ENCODE measurements at regions not wholly inside any gene's neighbourhood (a gene's known extent, or its start where the extent isn't known, plus 50 kb on each side); places are given as distances from the start of the nearest gene placed in this dataset.
"Not testable (repeated sequence)": the region's sequence is repeated elsewhere in the genome, so short reads cannot be mapped to it uniquely, and the experiment has no call there.

DNA sequence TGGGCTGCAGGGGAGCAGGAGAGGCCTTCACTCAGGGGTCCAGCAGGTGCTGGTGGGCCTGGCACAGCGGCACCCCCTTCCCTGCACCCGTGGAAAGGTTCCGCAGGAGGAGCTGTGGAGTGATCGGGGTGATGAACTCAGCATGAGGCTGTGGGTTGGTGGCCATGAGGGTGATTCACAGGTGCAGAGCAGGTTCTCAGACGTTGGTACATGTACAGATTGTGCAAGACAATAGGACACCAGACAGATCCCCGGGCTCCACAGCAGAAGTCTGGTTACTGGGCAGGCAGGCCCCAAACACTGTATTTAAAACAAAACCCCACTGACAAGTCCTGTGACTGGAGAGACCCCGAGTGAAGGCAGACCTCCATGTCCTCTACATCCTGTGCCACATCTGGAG is 151.6 kb upstream of the CDH4 start:
- Mint-ChIP-seq H3K4me1 (peaks cover 14% of the 10 kb centered on the region), H3K27ac (peak overlapping the region; percentile 22), H3K36me3 (ENCODE audit: low read depth) (no peaks in the 10 kb centered on the region), H3K27me3 (ENCODE audit: low read depth, poor library complexity) (peaks cover 52% of the 10 kb centered on the region), H3K9me3 (peaks cover 16% of the 10 kb centered on the region), H3K4me3 (no peak overlapping the region)
- TF ChIP-seq, protein P1, sequence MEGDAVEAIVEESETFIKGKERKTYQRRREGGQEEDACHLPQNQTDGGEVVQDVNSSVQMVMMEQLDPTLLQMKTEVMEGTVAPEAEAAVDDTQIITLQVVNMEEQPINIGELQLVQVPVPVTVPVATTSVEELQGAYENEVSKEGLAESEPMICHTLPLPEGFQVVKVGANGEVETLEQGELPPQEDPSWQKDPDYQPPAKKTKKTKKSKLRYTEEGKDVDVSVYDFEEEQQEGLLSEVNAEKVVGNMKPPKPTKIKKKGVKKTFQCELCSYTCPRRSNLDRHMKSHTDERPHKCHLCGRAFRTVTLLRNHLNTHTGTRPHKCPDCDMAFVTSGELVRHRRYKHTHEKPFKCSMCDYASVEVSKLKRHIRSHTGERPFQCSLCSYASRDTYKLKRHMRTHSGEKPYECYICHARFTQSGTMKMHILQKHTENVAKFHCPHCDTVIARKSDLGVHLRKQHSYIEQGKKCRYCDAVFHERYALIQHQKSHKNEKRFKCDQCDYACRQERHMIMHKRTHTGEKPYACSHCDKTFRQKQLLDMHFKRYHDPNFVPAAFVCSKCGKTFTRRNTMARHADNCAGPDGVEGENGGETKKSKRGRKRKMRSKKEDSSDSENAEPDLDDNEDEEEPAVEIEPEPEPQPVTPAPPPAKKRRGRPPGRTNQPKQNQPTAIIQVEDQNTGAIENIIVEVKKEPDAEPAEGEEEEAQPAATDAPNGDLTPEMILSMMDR (IDR thresholded peaks at IDR 0.05): no peak
- no peak for DNase-seq

DNA sequence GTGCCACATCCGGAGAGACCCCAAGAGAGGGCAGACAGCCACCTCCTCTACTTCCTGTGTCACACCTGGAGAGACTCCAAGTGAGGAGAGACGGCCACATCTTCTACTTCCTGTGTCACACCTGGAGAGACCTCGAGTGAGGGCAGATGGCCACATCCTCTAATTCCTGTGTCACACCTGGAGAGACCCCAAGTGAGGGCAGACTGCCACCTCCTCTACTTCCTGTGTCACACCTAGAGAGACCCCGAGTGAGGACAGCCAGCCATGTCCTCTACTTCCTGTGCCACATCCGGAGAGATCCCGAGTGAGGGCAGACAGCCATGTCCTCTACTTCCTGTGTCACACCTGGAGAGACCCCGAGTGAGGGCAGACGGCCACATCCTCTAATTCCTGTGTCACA is 150.7 kb upstream of the CDH4 start:
- H3K4me3 Mint-ChIP-seq; H3K9me3 Mint-ChIP-seq; H3K36me3 Mint-ChIP-seq (ENCODE audit: low read depth); DNase-seq; H3K27ac Mint-ChIP-seq: not testable (repeated sequence)
- H3K4me1 Mint-ChIP-seq: peaks cover 22% of the 10 kb centered on the region
- H3K27me3 Mint-ChIP-seq (ENCODE audit: low read depth, poor library complexity): peaks cover 58% of the 10 kb centered on the region

DNA sequence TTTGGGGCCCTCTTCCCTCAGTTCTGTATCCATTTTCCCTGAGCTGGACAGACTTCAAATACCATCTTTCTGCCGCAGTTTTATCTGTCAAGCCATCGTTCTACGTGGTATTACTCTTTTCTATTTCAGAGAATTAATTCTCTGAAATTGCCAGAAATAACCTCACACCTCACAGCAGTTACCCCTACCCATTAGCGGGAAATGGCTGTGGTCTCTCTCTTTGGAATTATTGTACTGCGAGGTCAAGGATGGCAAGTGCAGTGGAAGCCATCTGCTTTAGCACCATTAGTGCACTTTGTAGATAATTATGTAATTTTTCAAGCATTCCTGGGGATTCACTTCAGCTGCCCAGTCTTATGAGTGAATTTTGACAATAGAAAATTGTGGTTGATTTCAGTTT is 147.8 kb upstream of the CDH4 start:
- peaks cover 28% of the 10 kb centered on the region for H3K4me1 Mint-ChIP-seq
- H3K9me3 Mint-ChIP-seq: no peaks in the 10 kb centered on the region
- H3K27ac Mint-ChIP-seq: no peak overlapping the region
- peaks cover 47% of the 10 kb centered on the region for H3K27me3 Mint-ChIP-seq (ENCODE audit: low read depth, poor library complexity)
- TF ChIP-seq, protein P1 (IDR thresholded peaks at IDR 0.05): no peak
- H3K36me3 Mint-ChIP-seq (ENCODE audit: low read depth): no peaks in the 10 kb centered on the region
- no peak for DNase-seq
- H3K4me3 Mint-ChIP-seq: no peak overlapping the region

DNA sequence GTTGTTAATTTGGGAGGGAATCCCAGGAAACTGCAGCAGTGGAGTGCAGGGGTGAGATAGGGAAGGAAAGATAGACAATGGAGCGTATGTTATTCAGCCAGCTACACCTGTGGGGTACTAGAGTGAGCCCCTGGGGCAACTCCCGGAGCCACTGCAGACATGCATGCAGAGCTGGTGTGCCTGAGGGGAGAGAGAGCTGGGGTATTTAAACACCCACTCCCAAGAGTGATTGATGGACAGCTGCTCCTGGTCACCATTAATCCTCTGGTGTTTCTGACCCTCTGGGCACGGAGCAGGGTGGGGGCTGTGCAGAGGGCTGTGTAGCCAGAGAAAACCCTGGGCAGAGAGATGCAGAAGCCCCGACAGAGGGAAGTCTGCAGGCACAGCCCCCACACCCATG is 146.7 kb upstream of the CDH4 start:
- peaks cover 20% of the 10 kb centered on the region for H3K4me1 Mint-ChIP-seq
- TF ChIP-seq, protein P1 (IDR thresholded peaks at IDR 0.05): no peak
- DNase-seq: no peak

DNA sequence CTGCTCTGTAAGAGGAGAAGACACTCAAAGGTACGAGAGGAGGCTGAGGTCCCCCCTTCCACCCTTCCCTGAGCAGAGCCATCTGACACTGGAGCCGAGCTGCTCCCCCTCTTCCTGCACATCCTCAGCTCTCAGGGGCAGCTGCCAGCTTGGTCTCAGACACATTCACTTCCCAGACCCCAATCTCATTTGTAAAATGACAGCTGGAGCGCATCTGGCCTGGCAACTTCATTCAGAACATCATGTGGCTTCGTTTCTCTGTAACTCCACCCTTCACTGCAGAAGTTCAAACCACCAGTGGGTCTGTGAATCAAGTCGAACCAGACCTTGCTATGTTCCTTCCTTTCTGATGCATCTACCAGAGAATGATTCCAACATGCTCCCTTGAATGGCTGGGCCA is 145.6 kb upstream of the CDH4 start:
- peak overlapping the region; percentile 28 for H3K4me3 Mint-ChIP-seq
- H3K27me3 Mint-ChIP-seq (ENCODE audit: low read depth, poor library complexity): peaks cover 43% of the 10 kb centered on the region
- peaks cover 20% of the 10 kb centered on the region for H3K4me1 Mint-ChIP-seq
- H3K9me3 Mint-ChIP-seq: peaks cover 3% of the 10 kb centered on the region
- H3K27ac Mint-ChIP-seq: peak overlapping the region; percentile 61
- no peak for DNase-seq
- TF ChIP-seq, protein P1 (IDR thresholded peaks at IDR 0.05): no peak
- H3K36me3 Mint-ChIP-seq (ENCODE audit: low read depth): no peaks in the 10 kb centered on the region

More for the DNA sequence above, 146.7 kb upstream of the CDH4 start:
- Mint-ChIP-seq H3K27ac (peak overlapping the region; percentile 92), H3K36me3 (ENCODE audit: low read depth) (no peaks in the 10 kb centered on the region), H3K27me3 (ENCODE audit: low read depth, poor library complexity) (peaks cover 45% of the 10 kb centered on the region), H3K4me3 (no peak overlapping the region), H3K9me3 (peaks cover 3% of the 10 kb centered on the region)

DNA sequence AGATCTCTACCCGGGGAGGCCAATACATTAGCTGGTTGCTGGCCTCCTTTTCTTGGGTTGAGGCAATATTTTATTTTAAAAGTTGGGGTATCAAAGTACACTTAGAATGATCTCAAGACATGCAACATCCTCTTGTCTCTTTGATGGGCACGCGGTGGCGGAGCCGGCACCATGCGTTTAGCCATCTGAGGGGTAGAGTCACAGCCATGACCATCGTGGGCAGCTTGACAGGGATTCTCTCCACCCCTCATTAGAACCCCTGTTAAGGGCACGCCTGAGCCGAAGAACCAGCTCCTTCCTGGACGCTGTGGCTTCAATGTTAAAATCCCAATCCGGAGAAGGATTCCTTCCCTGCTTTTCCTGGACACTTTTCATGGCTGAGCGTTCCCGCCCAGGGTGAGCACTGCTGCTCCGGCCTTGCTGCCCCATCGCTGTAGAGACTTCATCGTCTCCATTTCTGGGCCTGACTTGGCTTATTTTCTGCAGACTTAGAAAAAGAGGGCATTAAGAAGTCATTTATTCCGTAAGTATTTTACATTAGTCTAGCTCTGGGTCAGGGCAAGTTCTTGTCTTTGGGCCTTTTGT is 142.7 kb upstream of the CDH4 start:
- Mint-ChIP-seq H3K9me3 (peaks cover 3% of the 10 kb centered on the region), H3K27ac (no peak overlapping the region), H3K36me3 (ENCODE audit: low read depth) (no peaks in the 10 kb centered on the region), H3K4me3 (no peak overlapping the region), H3K27me3 (ENCODE audit: low read depth, poor library complexity) (peaks cover 40% of the 10 kb centered on the region), H3K4me1 (peaks cover 20% of the 10 kb centered on the region)
- DNase-seq: no peak
- TF ChIP-seq, protein P1 (IDR thresholded peaks at IDR 0.05): no peak
